ENCODE measurements at regions not wholly inside any gene's neighbourhood (a gene's known extent, or its start where the extent isn't known, plus 50 kb on each side); places are given as distances from the start of the nearest gene placed in this dataset.
A peak's percentile ranks its signal among the peaks of the same experiment; 100 is the strongest.

- Histone ChIP-seq H3K36me3 (ENCODE audit: control insufficient read depth in 2 of 3, insufficient read depth in 3 of 3, low read length in 3 of 3) (no peaks in the 10 kb centered on the region), H3K4me1 (ENCODE audit: control insufficient read depth in 2 of 2, insufficient read depth in 2 of 2, low read length in 2 of 2) (no peaks in the 10 kb centered on the region), H3K27me3 (ENCODE audit: control insufficient read depth in 2 of 2, insufficient read depth in 2 of 2, low read length in 2 of 2) (peaks cover 4 to 18% of the 10 kb centered on the region in 2 donors), H3K9me3 (ENCODE audit: control insufficient read depth in 2 of 3, low read length in 3 of 3) (no peaks in the 10 kb centered on the region), H3K4me3 (ENCODE audit: low read length) (no peak overlapping the region), H3K27ac (ENCODE audit: low read depth, low read length) (no peak overlapping the region)
- Mint-ChIP-seq H3K27me3 (peaks cover 51 to 81% (median 72%) of the 10 kb centered on the region in 5 donors), H3K9me3 (no peaks in the 10 kb centered on the region), H3K27ac (peak overlapping the region in 1 of 9 donors; percentile 11), H3K4me1 (peaks cover 6 to 11% (median 7%) of the 10 kb centered on the region in 7 donors), H3K4me3 (peak overlapping the region; percentile 46 to 88 (median 75)), H3K36me3 (peaks cover 0 to 4% (median 0%) of the 10 kb centered on the region in 5 donors)
- POLR2A ChIA-PET: no interaction called here
- intact Hi-C loops (cut with micrococcal nuclease): no loop called here
- CTCF ChIA-PET: no interaction called here
- ATAC-seq (no peak), DNase-seq (no peak)
Measured at GRCh38 chr6:41469156-41470028, 76.8 kb upstream of the FOXP4 start.

- DNase-seq: peak in 3 of 9 donors; percentile 3 to 12 (median 8)
- peaks cover 6 to 11% (median 7%) of the 10 kb centered on the region in 7 donors for H3K4me1 Mint-ChIP-seq
- ATAC-seq: peak; percentile 57
- no peaks in the 10 kb centered on the region for H3K36me3 ChIP-seq (ENCODE audit: control insufficient read depth in 2 of 3, insufficient read depth in 3 of 3, low read length in 3 of 3)
- POLR2A ChIA-PET: no interaction called here
- no peak overlapping the region for H3K27ac ChIP-seq (ENCODE audit: low read depth, low read length)
- H3K9me3 ChIP-seq (ENCODE audit: control insufficient read depth in 2 of 3, low read length in 3 of 3): no peaks in the 10 kb centered on the region
- peak overlapping the region; percentile 46 to 88 (median 75) for H3K4me3 Mint-ChIP-seq
- no peaks in the 10 kb centered on the region for H3K9me3 Mint-ChIP-seq
- intact Hi-C loops (cut with micrococcal nuclease): no loop called here
- H3K27ac Mint-ChIP-seq: peak overlapping the region in 1 of 9 donors; percentile 11
- H3K4me3 ChIP-seq (ENCODE audit: low read length): no peak overlapping the region
- H3K4me1 ChIP-seq (ENCODE audit: control insufficient read depth in 2 of 2, insufficient read depth in 2 of 2, low read length in 2 of 2): no peaks in the 10 kb centered on the region
- H3K36me3 Mint-ChIP-seq: peaks cover 0 to 4% (median 0%) of the 10 kb centered on the region in 5 donors
- peaks cover 53 to 83% (median 72%) of the 10 kb centered on the region in 5 donors for H3K27me3 Mint-ChIP-seq
- CTCF ChIA-PET: no interaction called here
- H3K27me3 ChIP-seq (ENCODE audit: control insufficient read depth in 2 of 2, insufficient read depth in 2 of 2, low read length in 2 of 2): peaks cover 6 to 18% of the 10 kb centered on the region in 2 donors
Measured at GRCh38 chr6:41470029-41470330, 76.2 kb upstream of the FOXP4 start.

GRCh38 chr6:41470331-41471063, 75.7 kb upstream of the FOXP4 start:
- no peaks in the 10 kb centered on the region for H3K9me3 ChIP-seq (ENCODE audit: control insufficient read depth in 2 of 3, low read length in 3 of 3)
- no peaks in the 10 kb centered on the region for H3K36me3 ChIP-seq (ENCODE audit: control insufficient read depth in 2 of 3, insufficient read depth in 3 of 3, low read length in 3 of 3)
- Mint-ChIP-seq H3K4me3 (peak overlapping the region in 8 of 10 donors; percentile 48 to 88 (median 78)), H3K36me3 (peaks cover 0 to 4% (median 0%) of the 10 kb centered on the region in 5 donors), H3K4me1 (peaks cover 6 to 11% (median 7%) of the 10 kb centered on the region in 7 donors), H3K27me3 (peaks cover 49 to 84% (median 75%) of the 10 kb centered on the region in 5 donors), H3K9me3 (no peaks in the 10 kb centered on the region), H3K27ac (no peak overlapping the region)
- DNase-seq (no peak), ATAC-seq (peak; percentile 24)
- POLR2A ChIA-PET: no interaction called here
- intact Hi-C loops (cut with micrococcal nuclease): no loop called here
- H3K27ac ChIP-seq (ENCODE audit: low read depth, low read length): no peak overlapping the region
- H3K4me1 ChIP-seq (ENCODE audit: control insufficient read depth in 2 of 2, insufficient read depth in 2 of 2, low read length in 2 of 2): no peaks in the 10 kb centered on the region
- peaks cover 6 to 18% of the 10 kb centered on the region in 2 donors for H3K27me3 ChIP-seq (ENCODE audit: control insufficient read depth in 2 of 2, insufficient read depth in 2 of 2, low read length in 2 of 2)
- H3K4me3 ChIP-seq (ENCODE audit: low read length): no peak overlapping the region
- CTCF ChIA-PET: no interaction called here

GRCh38 chr6:41471064-41471895, 74.9 kb upstream of the FOXP4 start:
- Mint-ChIP-seq H3K4me1 (peaks cover 6 to 11% (median 7%) of the 10 kb centered on the region in 7 donors), H3K27ac (no peak overlapping the region)
- CTCF ChIA-PET: no interaction called here

GRCh38 chr6:41474213-41474933, 71.8 kb upstream of the FOXP4 start:
- Mint-ChIP-seq H3K4me1 (peaks cover 6 to 11% (median 7%) of the 10 kb centered on the region in 7 donors), H3K9me3 (peaks cover 0 to 2% (median 0%) of the 10 kb centered on the region in 11 donors), H3K36me3 (peaks cover 0 to 4% (median 0%) of the 10 kb centered on the region in 5 donors), H3K27me3 (peaks cover 39 to 78% (median 60%) of the 10 kb centered on the region in 5 donors), H3K4me3 (no peak overlapping the region), H3K27ac (no peak overlapping the region)
- intact Hi-C loops (cut with micrococcal nuclease): no loop called here
- POLR2A ChIA-PET: no interaction called here
- H3K4me3 ChIP-seq (ENCODE audit: low read length): no peak overlapping the region
- CTCF ChIA-PET: no interaction called here
- DNase-seq (no peak), ATAC-seq (no peak)
- no peak overlapping the region for H3K27ac ChIP-seq (ENCODE audit: low read depth, low read length)
- no peaks in the 10 kb centered on the region for H3K4me1 ChIP-seq (ENCODE audit: control insufficient read depth in 2 of 2, insufficient read depth in 2 of 2, low read length in 2 of 2)
- H3K27me3 ChIP-seq (ENCODE audit: control insufficient read depth in 2 of 2, insufficient read depth in 2 of 2, low read length in 2 of 2): peaks cover 3 to 11% of the 10 kb centered on the region in 2 donors
- no peaks in the 10 kb centered on the region for H3K36me3 ChIP-seq (ENCODE audit: control insufficient read depth in 2 of 3, insufficient read depth in 3 of 3, low read length in 3 of 3)
- no peaks in the 10 kb centered on the region for H3K9me3 ChIP-seq (ENCODE audit: control insufficient read depth in 2 of 3, low read length in 3 of 3)

More at GRCh38 chr6:41471064-41471895, 74.9 kb upstream of the FOXP4 start:
- Mint-ChIP-seq H3K36me3 (peaks cover 0 to 4% (median 0%) of the 10 kb centered on the region in 5 donors), H3K4me3 (peak overlapping the region in 5 of 10 donors; percentile 30 to 63 (median 45)), H3K9me3 (no peaks in the 10 kb centered on the region), H3K27me3 (peaks cover 41 to 82% (median 71%) of the 10 kb centered on the region in 5 donors)
- intact Hi-C loops (cut with micrococcal nuclease): no loop called here
- POLR2A ChIA-PET: no interaction called here
- no peaks in the 10 kb centered on the region for H3K9me3 ChIP-seq (ENCODE audit: control insufficient read depth in 2 of 3, low read length in 3 of 3)
- peaks cover 5 to 18% of the 10 kb centered on the region in 2 donors for H3K27me3 ChIP-seq (ENCODE audit: control insufficient read depth in 2 of 2, insufficient read depth in 2 of 2, low read length in 2 of 2)
- H3K4me1 ChIP-seq (ENCODE audit: control insufficient read depth in 2 of 2, insufficient read depth in 2 of 2, low read length in 2 of 2): no peaks in the 10 kb centered on the region
- ATAC-seq (no peak), DNase-seq (no peak)
- H3K36me3 ChIP-seq (ENCODE audit: control insufficient read depth in 2 of 3, insufficient read depth in 3 of 3, low read length in 3 of 3): no peaks in the 10 kb centered on the region
- H3K4me3 ChIP-seq (ENCODE audit: low read length): no peak overlapping the region
- H3K27ac ChIP-seq (ENCODE audit: low read depth, low read length): no peak overlapping the region

- H3K4me1 ChIP-seq (ENCODE audit: control insufficient read depth in 2 of 2, insufficient read depth in 2 of 2, low read length in 2 of 2): no peaks in the 10 kb centered on the region
- peaks cover 3 to 7% of the 10 kb centered on the region in 2 donors for H3K27me3 ChIP-seq (ENCODE audit: control insufficient read depth in 2 of 2, insufficient read depth in 2 of 2, low read length in 2 of 2)
- CTCF ChIA-PET: no interaction called here
- intact Hi-C loops (cut with micrococcal nuclease): no loop called here
- no peak overlapping the region for H3K27ac Mint-ChIP-seq
- peaks cover 32 to 70% (median 54%) of the 10 kb centered on the region in 5 donors for H3K27me3 Mint-ChIP-seq
- ATAC-seq (no peak), DNase-seq (no peak)
- no peaks in the 10 kb centered on the region for H3K36me3 Mint-ChIP-seq
- no peaks in the 10 kb centered on the region for H3K9me3 ChIP-seq (ENCODE audit: control insufficient read depth in 2 of 3, low read length in 3 of 3)
- no peaks in the 10 kb centered on the region for H3K36me3 ChIP-seq (ENCODE audit: control insufficient read depth in 2 of 3, insufficient read depth in 3 of 3, low read length in 3 of 3)
- no peak overlapping the region for H3K27ac ChIP-seq (ENCODE audit: low read depth, low read length)
- no peak overlapping the region for H3K4me3 Mint-ChIP-seq
- H3K4me3 ChIP-seq (ENCODE audit: low read length): no peak overlapping the region
- POLR2A ChIA-PET: no interaction called here
- peaks cover 0 to 3% (median 0%) of the 10 kb centered on the region in 7 donors for H3K4me1 Mint-ChIP-seq
- peaks cover 0 to 2% (median 0%) of the 10 kb centered on the region in 11 donors for H3K9me3 Mint-ChIP-seq
Measured at GRCh38 chr6:41475164-41475563, 71.0 kb upstream of the FOXP4 start.
